SKM-1 (cell line): ENCODE measurements at regions not wholly inside any gene's neighbourhood (a gene's known extent, or its start where the extent isn't known, plus 50 kb on each side); places are given as distances from the start of the nearest gene placed in this dataset.

ENCODE experiments used
- DNase-seq: peaks from one replicate; lab custom pipeline; 2025; ENCODE audit not compliant: unreplicated experiment; lab: John Stamatoyannopoulos, UW

DNA sequence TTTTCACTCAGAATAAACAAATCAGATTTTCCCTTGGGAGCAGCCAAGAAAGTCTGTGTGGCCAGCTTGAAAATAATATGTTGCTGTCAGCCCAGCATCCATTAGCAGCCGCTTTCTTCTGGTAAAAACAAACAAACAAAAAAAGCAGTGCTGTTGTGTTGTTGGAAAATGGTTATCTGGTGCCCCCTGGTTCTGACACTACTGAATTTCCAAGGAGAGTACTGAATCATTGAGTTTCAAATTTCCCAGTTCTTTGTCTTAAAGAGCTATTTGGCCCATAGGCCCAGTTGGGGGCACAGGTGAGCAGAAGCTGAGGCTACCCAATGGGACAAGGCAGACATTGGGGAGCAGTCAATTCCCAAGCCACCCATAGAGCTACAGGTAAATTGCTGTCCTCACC, 995.9 kb downstream of the UQCRFS1 start:
- DNase-seq, result no peak

DNA sequence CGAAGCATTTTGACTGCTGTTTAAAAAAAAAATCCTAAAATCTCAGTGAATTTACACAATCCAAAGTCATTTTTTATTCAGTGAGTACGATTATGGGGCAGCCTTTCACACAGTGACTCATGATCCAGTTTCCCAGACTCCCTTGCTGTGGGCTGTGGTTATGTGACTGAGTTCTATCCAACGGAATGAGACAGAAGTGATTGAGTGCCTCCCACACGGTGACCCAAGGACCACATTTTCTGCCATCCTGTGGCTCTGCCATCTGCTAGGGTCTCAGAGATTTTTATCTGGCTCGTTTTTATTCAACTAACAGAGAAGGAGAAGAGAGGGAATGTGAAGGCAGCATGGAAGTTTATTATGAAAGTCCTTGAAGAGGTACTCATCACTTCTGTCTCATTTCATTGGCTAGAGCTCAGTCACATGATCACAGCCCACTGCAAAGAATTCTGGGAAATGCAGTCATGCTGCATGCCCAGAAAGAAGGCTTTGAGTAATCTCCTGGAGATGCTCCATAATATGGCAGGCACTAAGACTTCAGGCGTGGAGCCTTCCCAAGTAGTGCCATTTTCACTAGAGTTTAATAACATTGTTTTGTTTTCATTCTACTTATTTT, 999.4 kb downstream of the UQCRFS1 start:
- DNase-seq, result no peak

DNA sequence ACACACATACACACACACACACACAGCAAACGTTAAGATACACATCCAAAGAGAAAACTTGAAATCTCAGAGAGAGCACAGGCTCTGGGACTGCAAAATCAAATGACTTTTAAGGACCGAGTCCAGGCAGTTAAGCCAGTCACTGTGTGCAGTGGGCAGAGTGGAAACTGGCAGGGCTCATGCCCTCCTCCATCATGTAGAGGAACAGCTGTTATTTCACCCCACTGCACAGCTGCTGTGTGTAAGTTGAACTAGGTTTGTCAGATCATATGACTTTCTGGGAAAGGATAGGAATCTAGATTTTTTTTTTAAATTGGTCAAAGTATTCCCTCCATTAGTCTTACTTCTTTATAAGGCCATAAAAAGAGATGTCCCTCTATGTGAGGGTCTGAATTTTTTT, 1002.1 kb downstream of the UQCRFS1 start:
- DNase-seq, result no peak

DNA sequence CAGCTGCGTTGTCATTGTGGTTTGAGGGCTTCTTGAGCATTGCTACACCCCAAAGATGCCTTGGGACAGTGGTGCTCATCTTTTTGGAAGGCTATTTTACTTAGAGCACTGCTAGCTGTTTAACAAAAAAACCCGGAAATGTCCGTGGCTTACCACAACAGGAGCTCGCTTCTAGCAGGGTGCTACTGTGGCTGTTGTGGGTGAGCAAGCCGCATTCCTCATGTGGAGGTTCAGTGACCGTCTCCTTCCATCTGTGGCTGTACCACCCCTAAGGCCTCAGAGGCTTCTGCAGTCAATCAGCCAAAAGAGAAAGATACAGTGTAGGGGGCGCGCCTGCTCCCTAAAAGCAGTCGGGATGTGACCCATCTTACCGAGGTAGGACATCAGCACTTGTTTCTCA, 1004.2 kb downstream of the UQCRFS1 start:
- DNase-seq, result no peak

DNA sequence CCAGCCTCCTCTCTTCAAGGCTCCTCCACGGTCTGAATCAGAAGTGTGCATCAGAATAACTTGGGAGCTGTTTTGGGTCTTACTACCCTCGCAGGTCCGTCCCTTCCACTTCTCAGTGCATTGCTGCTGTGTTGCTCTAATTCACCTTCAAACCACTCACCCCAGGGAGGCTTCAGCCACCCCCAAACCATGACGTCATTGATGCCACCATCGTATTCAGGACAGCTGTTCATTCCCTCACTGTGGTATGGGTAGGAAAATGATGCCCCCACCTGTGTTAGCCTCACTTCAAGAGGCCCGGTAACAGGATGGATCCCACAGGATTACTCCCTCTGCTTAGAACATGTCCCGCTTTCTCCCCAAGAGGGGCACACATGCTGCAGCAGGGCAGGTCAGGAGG, 1005.7 kb downstream of the UQCRFS1 start:
- DNase-seq, result no peak

DNA sequence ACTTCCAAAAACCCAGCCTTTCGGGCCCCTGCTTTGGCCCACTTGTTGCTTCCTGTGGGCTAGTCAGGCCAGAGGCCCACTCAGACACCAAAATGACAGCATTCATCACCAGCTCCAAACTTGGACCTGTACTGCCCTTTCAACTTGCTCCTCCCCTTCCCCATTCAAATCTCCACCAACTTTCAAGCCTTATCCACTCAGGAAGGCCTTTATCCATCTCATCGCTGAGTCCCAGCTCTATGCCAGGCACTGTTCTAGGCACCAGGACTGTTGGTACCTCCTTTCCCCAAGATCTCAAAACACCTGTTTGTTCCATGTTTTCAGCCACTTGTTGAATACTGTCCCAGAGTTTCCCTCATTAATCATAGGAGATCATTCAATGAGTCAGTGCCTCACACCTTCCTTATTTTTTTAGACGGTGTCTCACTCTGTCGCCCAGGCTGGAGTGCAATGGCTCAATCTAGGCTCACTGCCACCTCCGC, 1011.4 kb downstream of the UQCRFS1 start:
- DNase-seq, result no peak

DNA sequence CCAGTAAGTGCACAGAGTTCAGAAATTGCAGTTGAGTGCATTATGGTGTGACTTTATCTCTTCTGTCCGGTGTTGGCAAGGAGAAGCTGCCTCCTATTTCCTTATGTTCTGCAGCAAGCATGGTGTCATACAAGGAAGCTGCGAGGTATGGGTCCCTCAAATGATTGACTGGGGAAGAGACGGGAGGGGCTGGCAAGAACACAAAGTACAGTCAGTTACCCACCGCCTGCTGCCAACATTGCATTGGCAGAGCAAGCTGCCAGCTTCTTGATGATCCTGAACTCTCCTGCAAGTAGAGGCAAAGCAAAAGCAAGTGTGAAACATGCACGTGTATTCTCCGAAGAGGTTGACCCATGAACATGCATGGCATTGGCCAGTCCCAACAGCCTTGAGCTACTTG, 1013.6 kb downstream of the UQCRFS1 start:
- DNase-seq, result no peak

DNA sequence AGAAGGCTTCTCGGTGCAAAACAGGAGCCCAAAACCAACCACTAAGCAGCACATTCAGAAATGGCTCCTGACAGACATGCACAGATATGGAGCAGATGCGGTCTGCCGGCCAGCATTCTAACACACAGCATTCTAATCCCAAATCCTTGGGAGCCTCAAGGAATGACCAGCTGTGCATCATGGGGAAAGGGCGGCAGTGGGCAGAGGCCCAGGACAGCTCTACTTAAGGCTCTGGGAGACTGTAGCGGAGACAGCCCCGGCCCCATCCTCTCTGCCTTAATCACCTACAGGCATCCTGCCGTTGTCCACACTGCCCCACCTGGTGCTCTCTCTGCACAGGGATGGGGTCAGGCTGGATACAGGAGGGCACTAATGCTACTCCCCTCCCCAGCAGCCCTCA, 1016.0 kb downstream of the UQCRFS1 start:
- no peak for DNase-seq

DNA sequence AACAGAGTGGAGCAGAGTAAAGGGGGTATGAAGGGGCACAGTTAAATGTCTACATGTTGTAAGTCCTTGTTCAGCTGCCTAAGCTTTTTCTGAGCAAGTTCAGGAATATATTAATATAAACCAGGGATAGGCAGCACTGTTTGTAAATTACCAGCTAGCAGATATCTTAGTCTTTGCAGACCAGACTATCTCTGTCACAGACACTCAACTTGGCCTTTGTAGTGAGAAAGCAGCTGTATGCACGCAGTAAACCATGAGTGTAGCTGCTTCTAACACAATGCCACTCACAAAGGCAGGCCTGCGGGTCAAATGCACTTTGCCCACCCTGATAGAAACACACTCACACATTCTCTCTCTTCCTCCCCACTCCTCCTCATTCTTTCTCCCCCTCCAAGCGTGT, 1016.9 kb downstream of the UQCRFS1 start:
- no peak for DNase-seq

DNA sequence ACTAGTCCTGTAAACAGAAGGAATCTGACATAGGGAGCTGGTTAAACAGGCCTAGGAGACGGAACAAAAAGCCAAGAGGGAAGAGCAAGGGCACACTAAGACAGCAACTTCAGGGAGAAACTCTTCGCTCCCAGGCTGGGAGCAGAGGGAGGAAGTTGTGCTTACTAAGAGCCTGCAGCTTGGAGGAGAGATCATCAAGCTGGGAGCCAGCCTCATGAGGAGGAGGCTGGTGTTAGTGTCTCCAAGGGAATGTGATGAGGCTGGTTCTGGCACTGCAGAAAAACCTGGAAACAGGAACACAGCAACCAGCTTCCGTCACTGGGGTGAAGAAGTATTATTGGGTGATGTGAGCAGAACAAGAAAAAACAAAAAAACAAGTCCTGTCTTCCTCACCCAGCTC, 1027.3 kb downstream of the UQCRFS1 start:
- DNase-seq, result no peak

DNA sequence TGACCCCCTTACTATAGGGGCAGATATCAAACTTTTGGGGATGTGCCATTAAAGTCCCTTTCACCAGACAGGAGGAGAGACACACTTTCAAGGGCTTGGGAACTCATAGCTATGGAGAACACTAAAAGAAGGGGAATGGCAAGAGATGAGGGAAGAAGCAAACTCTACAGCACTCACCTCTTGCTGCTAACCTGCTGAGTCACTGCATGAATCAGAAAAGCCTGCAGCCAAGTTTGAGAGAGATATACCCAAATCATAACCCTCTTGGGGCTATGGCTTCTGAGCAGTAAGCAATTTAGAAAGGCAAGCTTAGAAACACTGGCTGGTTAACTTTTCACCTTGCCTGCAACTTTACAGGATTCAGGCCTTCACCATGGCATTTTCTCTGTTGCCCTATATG, 1028.0 kb downstream of the UQCRFS1 start:
- no peak for DNase-seq

DNA sequence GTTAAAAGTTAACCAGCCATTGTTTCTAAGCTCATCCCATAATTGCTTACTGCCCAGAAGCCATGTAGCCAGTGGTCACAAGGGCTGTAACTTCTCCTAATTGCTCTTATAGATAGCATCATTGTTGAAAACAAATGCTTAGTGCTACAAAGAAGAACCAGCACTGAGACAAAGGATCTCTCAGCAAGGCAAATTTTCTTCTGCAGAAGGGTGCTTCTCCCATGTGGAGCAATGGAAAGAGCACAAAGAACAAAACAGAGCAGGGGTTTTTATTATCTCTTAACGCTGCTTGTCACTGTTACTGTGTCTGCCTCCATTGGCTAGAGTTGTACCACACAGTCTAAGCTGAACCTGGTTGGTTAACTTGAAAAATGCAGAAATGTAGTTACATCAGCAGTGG, 1036.8 kb downstream of the UQCRFS1 start:
- DNase-seq, result no peak

DNA sequence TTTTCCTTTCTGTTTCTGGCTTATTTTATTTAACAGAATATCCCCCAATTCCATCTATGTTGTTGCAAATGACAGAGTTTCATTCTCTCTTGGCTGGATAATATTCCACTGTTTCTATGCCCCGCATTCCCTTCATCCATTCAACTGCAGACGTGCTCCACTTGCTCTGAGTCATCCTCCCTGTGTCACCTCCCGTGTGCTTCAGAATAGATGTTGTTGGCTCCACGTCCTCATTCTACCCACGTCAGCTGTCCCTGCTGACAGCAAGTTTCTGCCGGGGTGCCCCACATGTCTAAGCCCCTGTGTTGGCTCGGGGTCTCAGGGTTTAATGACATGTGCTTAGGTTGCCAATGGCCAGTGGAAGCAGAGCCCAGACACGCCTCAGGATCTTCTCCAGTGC, 1041.0 kb downstream of the UQCRFS1 start:
- DNase-seq, result no peak

DNA sequence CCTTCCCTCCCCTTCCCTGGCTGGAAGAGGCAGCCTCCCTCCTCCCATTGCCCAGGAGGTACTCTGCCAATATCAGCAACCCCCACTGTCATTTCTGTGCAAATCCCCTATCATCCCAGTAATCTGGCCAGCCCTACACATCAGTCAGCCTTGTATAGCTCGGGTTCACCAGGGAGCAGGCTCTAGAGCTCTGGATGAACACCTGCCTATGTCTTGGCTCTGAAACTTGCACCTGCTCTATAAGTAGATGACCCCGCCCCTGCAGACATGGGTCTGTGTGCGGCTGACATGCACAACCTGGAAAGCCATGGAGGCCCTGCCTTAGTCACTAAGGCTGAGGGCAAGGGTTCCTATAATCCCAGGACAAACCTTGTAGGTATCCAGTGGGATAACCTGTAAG, 1042.9 kb downstream of the UQCRFS1 start:
- DNase-seq, result no peak

DNA sequence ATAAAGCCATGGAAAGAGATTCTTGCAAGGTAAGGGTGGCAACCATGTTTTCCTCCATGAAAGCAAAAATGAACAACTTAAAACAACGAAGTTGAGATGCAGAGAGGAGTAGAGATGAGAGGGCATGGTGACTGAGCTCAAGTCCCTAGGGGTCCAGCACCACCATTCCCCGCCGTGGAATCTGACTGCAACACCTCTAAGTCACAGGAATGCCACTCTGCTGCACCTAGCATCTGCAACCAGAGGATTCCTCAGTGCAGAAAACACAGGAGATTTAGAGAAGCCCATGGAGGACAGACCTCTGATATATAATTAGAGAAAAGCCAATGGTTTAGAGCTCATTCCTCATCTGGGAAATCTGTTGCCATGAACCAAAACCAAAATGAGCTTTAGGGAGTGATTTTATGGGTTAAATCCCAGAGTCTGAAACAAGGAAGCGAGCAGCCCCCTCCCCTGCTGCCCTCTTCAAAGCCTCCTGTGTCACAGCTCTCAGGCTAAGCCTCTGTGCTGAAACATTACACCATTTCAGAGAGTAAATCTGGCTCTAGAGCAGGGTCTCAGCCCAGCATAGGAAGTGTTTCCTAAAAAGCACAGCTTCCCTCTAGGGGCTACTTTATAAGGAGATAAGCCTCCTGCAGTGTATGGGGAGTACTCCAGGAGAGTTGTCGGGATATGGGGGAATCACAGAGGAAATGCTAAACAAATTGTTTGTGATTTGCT, 1043.6 kb downstream of the UQCRFS1 start:
- no peak for DNase-seq

DNA sequence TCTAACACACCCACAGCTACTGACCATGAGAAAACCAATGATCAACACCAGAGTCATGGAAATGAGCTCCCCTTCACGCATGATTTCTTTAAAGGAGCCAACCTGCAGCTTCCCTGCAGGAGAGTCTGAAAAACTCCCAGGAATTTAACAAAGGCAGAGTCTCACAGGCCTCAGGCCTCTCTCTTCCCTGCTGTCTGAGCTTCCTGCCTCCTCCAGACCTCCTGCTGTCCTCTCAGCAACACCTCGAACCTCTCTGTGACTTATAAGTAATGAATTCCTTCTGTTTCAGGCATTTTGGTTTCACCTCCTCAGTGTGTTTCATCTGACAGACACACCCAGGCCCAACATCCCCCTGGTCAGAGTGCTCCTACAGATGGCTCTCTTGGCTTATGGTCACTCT, 1044.4 kb downstream of the UQCRFS1 start:
- DNase-seq, result no peak

DNA sequence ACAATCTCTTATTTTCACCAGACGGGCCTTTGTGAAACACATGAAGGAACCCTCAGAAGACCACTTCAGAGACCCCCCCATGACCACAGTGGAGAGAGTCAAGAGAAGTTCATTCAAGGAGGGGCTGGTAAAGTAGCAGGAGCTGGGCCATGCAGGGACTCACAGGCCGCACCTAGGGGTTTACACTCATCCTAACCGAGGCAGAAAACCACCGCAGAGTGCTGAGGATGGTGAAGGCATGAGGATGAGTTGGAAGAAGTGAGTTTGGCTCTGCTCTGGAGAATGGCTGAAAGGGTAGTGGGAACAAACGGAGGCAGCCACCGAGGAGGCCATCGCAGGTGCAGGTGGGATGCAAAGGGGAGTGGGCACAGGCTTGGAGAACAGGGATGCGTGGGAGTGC, 1046.9 kb downstream of the UQCRFS1 start:
- DNase-seq, result no peak

DNA sequence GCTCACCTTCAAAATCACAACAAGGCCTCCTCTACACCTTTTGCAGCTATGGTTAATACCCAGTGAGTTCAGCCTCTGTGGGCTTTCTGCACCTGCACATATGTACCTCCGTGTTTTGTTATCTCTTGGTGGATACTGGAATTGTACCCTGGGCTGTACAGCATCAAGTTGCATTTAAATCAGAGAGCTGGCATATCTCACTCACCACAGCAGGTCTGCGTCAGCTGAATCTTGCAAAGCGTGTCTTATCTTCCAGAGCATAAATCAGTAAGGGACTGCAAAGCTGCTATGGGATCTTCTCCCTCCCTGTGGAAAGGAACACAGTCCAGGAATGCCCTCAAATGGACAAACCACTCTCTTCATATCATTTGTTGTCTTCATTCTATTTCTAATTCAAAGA, 1048.7 kb downstream of the UQCRFS1 start:
- DNase-seq, result no peak

DNA sequence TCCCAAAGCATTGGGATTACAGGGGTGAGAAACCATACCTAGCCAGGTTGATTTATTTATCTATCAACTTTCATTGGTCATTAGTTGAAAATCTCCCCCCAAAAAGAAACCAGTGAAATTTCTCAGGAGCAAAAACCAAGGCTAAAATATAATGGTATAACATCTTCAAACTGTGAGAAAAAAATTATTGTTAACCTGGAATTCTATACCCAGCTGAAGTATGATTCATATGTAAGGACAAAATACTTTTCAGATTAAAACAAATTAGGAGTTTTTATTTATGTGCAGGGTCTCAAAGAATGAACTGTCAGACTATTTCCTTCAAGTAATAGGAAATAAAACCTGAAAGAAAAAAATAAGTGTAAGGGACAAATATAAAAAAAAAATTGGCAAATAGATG, 1053.9 kb downstream of the UQCRFS1 start:
- no peak for DNase-seq

DNA sequence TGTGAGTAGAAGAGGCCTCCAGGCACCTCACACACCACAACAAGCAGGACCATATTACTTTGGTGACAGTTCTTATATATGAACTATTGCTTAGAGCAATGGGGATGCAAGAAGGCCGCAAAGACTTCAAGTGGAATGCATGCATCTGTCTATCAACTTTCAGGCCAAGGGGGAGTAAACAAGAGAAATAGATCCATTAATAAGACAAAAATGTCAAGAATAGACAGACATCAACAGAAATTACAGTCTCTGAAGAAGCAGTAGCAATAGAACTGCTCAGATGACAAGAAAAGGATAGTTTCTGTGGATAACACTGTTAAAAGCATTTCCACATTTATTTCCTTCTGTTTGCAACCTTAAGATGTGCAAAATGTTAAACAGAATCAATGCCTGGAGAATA, 1057.7 kb downstream of the UQCRFS1 start:
- DNase-seq, result no peak

DNA sequence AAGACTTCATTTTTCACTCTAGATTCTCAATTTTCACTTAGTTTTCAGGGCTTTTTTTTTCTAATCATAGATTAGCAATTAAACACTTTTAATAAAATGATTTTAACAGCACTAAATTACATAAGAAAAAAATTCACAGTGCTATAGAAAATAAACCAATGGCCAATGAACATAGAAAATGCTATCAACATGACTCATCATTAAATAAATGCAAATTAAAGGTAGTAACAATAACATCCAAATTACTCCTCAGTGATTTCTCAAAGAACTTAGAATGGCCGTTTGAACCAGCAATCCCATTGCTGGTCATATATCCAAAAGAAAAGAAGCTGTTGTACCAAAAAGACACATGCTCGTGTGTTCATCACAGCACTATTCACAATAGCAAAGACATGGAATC, 1058.9 kb downstream of the UQCRFS1 start:
- no peak for DNase-seq

DNA sequence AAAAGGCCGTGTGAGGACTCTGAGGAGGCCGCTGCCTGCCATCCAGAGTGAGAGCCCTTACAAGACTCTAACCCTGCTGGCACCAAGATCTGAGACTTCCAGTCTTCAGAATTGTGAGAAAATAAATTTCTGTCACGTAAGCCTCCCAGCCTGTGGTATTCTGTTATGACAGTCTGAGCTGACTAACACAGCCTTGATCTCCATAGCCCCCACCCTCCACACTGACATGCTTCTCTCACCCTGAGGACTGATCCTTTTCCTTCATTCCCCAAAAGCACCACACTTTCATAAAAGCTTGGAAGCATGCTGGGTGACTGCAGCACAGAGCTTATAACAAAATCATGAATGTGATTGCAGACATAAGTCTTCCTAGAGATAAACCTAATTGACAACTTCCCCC, 1059.8 kb downstream of the UQCRFS1 start:
- DNase-seq, result no peak

DNA sequence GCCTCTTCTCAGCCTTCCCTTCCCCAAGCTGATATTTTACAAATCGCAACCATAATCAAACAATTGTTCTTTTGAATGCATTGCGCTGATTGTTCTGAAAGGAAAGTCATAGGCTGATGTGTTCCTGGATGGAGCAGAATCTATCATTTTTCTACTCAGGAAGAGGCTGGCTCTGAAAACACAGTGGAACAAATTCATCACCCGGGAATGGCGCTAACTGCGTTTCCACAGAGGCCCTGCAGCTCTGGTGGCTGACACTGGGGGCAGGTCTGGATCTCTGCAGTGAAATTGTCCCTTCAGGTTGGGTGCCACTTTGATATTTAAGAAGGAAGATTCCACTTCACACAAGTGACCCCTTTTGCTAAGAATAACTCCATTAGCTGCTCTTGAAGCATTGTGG, 1060.8 kb downstream of the UQCRFS1 start:
- DNase-seq, result no peak
